NCI-H128 (cell line): ENCODE measurements at regions not wholly inside any gene's neighbourhood (a gene's known extent, or its start where the extent isn't known, plus 50 kb on each side); places are given as distances from the start of the nearest gene placed in this dataset.

Source experiments
- DNase-seq: peaks from one replicate; lab custom pipeline; 2025; ENCODE audit not compliant: unreplicated experiment; lab: John Stamatoyannopoulos, UW

DNA sequence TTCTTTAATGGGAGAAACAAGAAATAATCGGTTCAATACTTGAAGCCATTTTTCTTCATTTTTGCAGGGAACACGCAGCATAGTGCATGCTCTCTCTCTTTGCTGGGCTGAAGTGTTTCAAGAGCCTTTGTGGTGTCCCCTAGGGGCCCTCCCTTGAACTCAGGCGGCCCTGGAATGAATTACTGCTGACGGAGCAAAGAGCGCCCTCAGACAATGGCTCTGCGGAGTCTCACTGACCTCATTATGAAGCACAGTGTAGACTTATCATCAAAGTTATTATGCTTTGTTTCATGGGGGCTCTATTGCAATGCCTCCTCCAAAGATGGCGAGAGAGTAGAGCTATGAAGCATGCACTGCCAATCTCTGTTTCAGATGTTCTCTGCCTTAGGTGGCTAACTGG, 64.8 kb upstream of the ADCY2 start:
- DNase-seq, result no peak
